Duodenal mucosa (tissue), 2 donors: ENCODE measurements at regions not wholly inside any gene's neighbourhood (a gene's known extent, or its start where the extent isn't known, plus 50 kb on each side); places are given as distances from the start of the nearest gene placed in this dataset.

Experiments used
- H3K27ac ChIP-seq: one replicate; pipeline ENCODE4 v1.7.0; 2013; ENCODE audit warnings: low read depth, low read length
- H3K27me3 ChIP-seq, 2 donors: one replicate each; pipeline ENCODE4 v1.7.0; 2013; ENCODE audit warnings: low read length in 2 of 2, control low read depth in 1 of 2; ENCODE audit not compliant: insufficient read depth in 2 of 2, control insufficient read depth in 1 of 2
- H3K36me3 ChIP-seq, 2 donors: one replicate each; pipeline ENCODE4 v1.7.0; 2013; ENCODE audit warnings: low read length in 2 of 2, control low read depth in 1 of 2; ENCODE audit not compliant: insufficient read depth in 2 of 2, control insufficient read depth in 1 of 2
- H3K4me1 ChIP-seq, 2 donors: one replicate each; pipeline ENCODE4 v1.7.0; 2013; ENCODE audit warnings: low read length in 2 of 2, control low read depth in 1 of 2; ENCODE audit not compliant: insufficient read depth in 2 of 2, control insufficient read depth in 1 of 2
- H3K4me3 ChIP-seq, 2 donors: one replicate each; pipeline ENCODE4 v1.7.0; 2013; ENCODE audit warnings: low read length in 2 of 2, low read depth in 1 of 2
- H3K9ac ChIP-seq, 2 donors: one replicate each; pipeline ENCODE4 v1.7.0; 2013; ENCODE audit warnings: low read length in 2 of 2, low read depth in 1 of 2
- H3K9me3 ChIP-seq, 2 donors: one replicate each; pipeline ENCODE4 v1.7.0; 2013; ENCODE audit warnings: low read length in 2 of 2, control low read depth in 1 of 2; ENCODE audit not compliant: control insufficient read depth in 1 of 2

DNA sequence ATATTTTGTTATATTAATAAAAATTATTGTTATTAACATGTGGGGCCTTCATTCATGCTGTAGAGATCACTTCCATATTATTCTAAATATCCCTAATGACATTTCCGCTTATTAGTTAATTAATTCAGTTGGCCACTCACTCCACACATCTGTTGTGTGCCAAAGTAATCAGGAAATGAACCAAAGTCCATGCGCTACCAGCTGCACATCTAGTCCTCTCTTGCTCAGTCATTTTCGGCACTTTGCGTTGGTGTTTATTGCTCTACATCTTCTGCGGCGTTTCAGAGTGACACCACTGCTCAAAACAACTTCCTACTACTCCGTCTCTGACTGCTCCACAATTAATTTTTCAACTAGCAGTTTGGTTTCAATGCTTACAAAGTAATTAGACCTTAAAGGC is 101.4 kb upstream of the ZFHX3 start:
- Histone ChIP-seq H3K9ac (no peak overlapping the region), H3K9me3 (no peaks in the 10 kb centered on the region), H3K36me3 (no peaks in the 10 kb centered on the region), H3K4me1 (peaks cover 0 to 5% of the 10 kb centered on the region in 2 donors), H3K27me3 (no peaks in the 10 kb centered on the region), H3K27ac (no peak overlapping the region), H3K4me3 (peak overlapping the region in 1 of 2 donors; percentile 30)

DNA sequence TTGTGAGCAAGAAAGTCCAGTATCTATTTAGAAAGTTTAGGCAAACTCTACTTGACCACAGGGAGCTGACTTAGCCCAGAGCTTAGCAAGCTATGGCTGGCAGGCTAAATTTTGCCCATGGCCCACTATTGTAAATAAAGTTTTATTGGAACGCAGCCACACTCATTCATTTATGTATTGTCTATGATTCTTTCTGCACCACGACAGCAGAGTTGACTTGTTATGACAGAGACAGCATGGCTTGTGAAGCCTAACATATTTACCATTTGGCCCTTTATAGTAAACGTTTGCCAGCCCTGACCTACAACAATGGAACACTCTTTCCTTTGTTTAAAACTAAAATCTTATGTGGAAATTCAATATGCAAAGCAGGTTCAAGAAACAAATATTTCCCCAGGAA is 100.0 kb upstream of the ZFHX3 start:
- Histone ChIP-seq H3K27ac (no peak overlapping the region), H3K9ac (no peak overlapping the region), H3K36me3 (no peaks in the 10 kb centered on the region), H3K27me3 (peaks cover 0 to 5% of the 10 kb centered on the region in 2 donors), H3K4me3 (no peak overlapping the region), H3K4me1 (peaks cover 7 to 8% of the 10 kb centered on the region in 2 donors), H3K9me3 (no peaks in the 10 kb centered on the region)

DNA sequence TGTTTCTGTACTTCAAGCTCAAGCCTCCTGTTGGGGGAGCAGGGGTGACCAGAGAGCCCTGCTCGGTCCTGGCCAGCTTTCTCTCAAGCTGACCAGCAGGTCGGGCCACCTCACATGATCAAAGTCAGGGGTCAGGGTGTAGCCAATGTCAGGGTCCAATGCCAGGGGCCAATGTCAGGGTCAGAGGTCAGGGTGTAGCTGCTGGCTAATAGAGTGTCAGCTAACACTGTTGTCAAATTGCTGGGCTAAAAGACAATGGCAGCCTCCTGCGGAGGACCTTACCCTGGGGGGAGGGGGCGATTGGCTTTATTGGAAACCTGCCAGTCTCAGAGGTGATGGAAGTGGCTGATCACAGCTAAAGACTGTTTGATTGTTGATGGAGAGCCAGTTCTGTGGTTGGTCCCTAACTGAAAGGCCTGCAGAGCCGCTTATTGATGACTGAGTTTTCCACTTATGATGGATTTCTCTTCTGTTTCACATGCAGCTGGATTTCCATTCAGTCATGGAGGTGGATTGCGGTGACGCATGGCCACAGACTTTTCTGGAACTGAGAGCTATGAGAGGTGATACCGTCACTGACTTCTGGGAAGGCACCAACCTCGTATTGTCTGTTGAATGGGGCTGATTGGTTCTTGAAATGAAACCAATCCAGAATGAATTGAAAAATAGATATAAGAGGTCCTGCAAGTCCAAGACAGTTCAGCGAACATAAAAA is 97.4 kb upstream of the ZFHX3 start:
- H3K9ac ChIP-seq, result no peak overlapping the region
- H3K4me1 ChIP-seq, result peaks cover 7 to 8% of the 10 kb centered on the region in 2 donors
- H3K27ac ChIP-seq, result no peak overlapping the region
- no peaks in the 10 kb centered on the region for H3K36me3 ChIP-seq
- H3K9me3 ChIP-seq, result no peaks in the 10 kb centered on the region
- H3K4me3 ChIP-seq, result no peak overlapping the region
- peaks cover 7 to 10% of the 10 kb centered on the region in 2 donors for H3K27me3 ChIP-seq

DNA sequence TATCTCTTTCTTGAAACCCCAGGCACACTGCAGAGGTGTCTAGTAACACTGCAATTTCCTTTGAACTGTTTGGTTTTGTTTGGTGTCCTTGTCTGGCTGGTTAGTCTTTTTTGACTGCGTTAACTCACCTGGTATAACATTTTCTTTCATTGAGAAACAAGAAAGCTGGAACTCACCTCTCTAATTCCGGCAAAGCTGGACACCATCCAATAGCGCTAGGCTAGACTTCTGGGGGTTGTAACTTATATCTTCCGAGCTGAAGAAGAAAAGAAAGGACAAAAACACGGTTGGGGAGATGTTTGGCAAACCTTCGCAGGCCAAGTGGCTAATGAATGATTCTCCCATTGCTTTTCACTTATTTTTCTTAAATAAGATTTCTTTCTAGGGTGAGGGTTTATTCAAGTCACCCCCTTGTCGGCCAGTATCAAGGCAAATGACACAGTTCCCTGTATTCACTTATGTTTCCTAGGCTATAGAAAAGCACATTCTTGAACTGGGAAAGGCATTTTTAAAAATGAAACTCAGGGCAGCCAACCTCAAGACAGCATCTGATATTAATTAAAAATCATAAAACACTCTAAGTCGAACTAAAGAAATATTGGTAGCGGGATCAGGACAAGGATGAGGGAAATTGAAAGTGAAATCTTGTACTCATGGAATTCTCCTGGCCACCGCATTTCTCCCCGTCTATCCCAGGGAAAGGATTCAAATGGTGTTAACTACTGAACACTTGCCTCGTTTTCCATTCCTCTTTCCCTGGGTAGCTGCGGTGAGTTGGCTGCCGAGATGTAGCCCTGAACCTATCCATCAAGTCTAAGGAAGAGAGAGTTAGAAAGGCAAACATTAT is 95.9 kb upstream of the ZFHX3 start:
- Histone ChIP-seq H3K9ac (peak overlapping the region in 1 of 2 donors; percentile 21), H3K27me3 (peaks cover 7 to 14% of the 10 kb centered on the region in 2 donors), H3K36me3 (no peaks in the 10 kb centered on the region), H3K4me3 (peak overlapping the region; percentile 38 to 61), H3K9me3 (no peaks in the 10 kb centered on the region), H3K27ac (no peak overlapping the region), H3K4me1 (peaks cover 7 to 8% of the 10 kb centered on the region in 2 donors)

DNA sequence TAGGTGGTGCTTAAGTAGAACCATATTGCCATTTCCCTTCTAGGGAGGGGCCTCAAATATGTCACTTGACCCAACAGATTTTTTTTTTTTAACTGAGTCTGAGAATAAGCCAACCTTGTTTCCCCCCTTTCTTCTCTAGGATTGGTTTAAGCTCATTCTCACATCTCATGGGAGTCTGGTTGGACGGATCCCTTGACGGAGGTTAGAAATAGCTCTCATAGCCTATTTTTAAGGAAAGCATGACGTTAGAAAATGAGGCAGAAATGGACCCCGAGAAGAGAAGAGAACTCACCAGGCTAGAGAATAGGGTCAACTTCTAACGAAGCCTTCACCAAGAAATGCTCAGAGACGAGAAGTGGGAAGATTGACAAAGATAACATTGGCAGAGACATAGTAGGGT is 95.1 kb upstream of the ZFHX3 start:
- H3K27me3 ChIP-seq, result peaks cover 7 to 14% of the 10 kb centered on the region in 2 donors
- no peak overlapping the region for H3K9ac ChIP-seq
- no peaks in the 10 kb centered on the region for H3K36me3 ChIP-seq
- peak overlapping the region in 1 of 2 donors; percentile 38 for H3K4me3 ChIP-seq
- H3K4me1 ChIP-seq, result peaks cover 7 to 8% of the 10 kb centered on the region in 2 donors
- H3K27ac ChIP-seq, result no peak overlapping the region
- H3K9me3 ChIP-seq, result no peaks in the 10 kb centered on the region

DNA sequence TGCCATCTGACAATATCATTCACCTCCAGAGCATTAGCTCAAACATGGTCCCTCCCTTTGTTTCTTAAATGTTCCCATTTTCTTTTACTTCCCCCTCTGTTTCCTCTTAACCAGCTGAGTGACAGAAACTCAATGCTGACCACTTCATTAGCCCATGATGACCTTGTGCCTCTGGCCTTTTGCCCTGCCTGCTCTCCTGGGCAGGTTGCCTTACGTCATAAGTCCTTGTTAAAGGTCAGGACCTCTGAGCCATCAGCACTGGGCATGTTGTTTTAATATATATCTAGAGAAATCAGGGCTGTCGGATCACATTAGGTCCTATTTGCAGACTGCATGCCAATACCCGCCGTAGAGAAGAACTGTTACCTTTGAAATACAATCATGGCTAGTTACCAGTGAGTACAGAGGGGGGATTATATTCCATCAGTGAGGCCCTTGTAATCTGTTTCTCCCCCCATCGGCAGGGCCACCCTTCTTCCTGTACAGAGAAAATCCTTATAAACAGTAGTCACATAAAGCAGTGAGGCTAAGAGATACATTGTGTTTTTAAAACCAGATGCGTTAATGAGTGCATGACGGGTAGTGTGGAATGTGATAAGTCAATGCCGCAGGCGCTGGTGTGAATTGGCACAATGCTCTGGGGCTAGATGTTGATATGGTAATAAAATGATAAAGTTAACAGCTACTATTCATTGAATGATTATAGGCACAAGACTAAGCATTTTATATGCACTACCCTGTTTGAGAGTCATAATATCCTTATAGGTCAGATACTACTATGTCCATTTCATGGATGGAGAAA is 94.3 kb upstream of the ZFHX3 start:
- H3K27me3 ChIP-seq, result peaks cover 7 to 14% of the 10 kb centered on the region in 2 donors
- no peaks in the 10 kb centered on the region for H3K36me3 ChIP-seq
- no peak overlapping the region for H3K27ac ChIP-seq
- H3K4me1 ChIP-seq, result peaks cover 7 to 8% of the 10 kb centered on the region in 2 donors
- H3K9ac ChIP-seq, result no peak overlapping the region
- no peak overlapping the region for H3K4me3 ChIP-seq
- H3K9me3 ChIP-seq, result no peaks in the 10 kb centered on the region

DNA sequence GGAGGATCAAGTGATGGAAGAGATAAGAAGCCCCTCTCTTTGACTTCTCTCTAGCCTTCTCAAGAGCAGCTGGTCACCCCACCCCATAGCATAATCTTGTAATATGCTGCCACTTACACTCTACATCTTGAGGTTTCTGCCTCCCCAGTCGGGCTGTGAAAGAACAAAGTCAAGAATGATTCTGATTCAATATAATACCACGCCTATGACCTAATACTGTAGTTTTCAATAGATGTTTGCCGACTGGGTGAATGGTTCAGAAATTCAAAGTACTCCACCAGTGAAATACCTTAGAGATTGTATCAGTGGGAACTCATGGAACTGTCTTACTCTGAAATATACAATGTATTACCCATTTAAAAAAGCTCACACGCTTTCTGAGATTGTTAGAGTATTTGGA is 93.0 kb upstream of the ZFHX3 start:
- H3K9ac ChIP-seq, result no peak overlapping the region
- H3K9me3 ChIP-seq, result no peaks in the 10 kb centered on the region
- no peak overlapping the region for H3K27ac ChIP-seq
- H3K4me1 ChIP-seq, result peaks cover 7 to 8% of the 10 kb centered on the region in 2 donors
- H3K27me3 ChIP-seq, result peaks cover 7 to 14% of the 10 kb centered on the region in 2 donors
- H3K4me3 ChIP-seq, result no peak overlapping the region
- H3K36me3 ChIP-seq, result no peaks in the 10 kb centered on the region

DNA sequence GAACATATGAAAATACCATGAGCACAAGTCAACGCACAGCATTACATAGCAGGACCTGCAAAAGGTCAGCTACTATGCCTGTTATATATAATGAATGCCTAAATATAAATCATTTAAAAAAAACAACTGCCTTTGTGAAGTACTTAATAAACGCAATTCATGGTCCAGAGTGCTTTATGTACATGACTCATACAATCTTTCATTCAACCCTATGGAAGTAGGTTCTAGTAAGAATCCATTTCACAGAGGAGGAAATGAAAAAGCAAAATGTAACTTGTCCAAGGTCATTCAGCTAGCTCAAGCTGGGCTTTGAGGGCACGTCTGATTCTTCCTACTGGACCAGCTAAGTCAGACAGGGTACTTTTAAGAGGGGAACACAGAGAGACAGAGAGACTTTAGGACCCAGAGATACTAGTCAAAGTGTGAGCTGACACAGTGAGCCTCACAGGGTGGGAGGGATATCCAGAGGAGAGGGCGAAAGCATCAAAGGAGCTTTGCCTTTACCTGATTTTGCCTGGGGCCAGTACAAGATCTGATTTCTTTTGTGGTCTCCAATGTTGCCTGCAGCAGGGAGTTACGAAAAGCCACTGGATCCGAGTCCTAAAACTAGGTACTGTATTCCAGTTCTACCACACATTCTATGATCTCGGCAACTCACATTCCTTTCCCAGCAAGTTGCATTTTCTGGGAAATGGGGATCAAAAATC is 83.4 kb upstream of the ZFHX3 start:
- H3K36me3 ChIP-seq, result no peaks in the 10 kb centered on the region
- H3K27ac ChIP-seq, result no peak overlapping the region
- H3K9ac ChIP-seq, result no peak overlapping the region
- peaks cover 0 to 1% of the 10 kb centered on the region in 2 donors for H3K9me3 ChIP-seq
- no peaks in the 10 kb centered on the region for H3K4me1 ChIP-seq
- no peak overlapping the region for H3K4me3 ChIP-seq
- no peaks in the 10 kb centered on the region for H3K27me3 ChIP-seq

DNA sequence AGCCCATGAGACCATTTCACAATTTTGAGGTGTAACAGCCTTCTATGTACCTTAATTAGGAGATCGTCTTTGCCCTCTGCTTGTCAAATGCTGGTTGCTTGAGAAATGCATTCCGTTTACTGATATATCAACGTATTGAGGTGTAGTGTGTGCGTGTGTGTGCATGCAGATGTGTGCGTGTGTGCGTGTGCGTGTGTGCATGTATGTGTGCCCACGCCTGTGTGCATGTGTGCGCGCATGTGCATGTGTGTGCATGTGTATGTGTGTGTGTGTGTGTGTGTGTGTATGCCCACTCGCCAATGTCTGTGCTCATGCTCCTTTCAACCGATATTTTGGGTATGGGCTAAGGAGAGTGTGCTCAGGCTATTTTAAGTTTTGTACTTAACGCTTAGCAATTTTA is 81.5 kb upstream of the ZFHX3 start:
- no peaks in the 10 kb centered on the region for H3K4me1 ChIP-seq
- no peaks in the 10 kb centered on the region for H3K27me3 ChIP-seq
- H3K9me3 ChIP-seq, result peaks cover 0 to 1% of the 10 kb centered on the region in 2 donors
- H3K4me3 ChIP-seq, result no peak overlapping the region
- H3K36me3 ChIP-seq, result no peaks in the 10 kb centered on the region
- no peak overlapping the region for H3K9ac ChIP-seq
- H3K27ac ChIP-seq, result no peak overlapping the region
